KOPT-K1 (cell line): ENCODE measurements at regions not wholly inside any gene's neighbourhood (a gene's known extent, or its start where the extent isn't known, plus 50 kb on each side); places are given as distances from the start of the nearest gene placed in this dataset.
"Not testable (repeated sequence)": the region's sequence is repeated elsewhere in the genome, so short reads cannot be mapped to it uniquely, and the experiment has no call there.

Experiments used
- H3K27ac ChIP-seq: fragments of 200-600 bp; sonication (generic); 2 replicates; pipeline ENCODE4 v1.5.1; 2016; ENCODE audit warnings: antibody characterized with exemption, mild to moderate bottlenecking, low read depth, low read length; ENCODE audit not compliant: poor library complexity, severe bottlenecking
- H3K36me3 ChIP-seq: fragments of 200-600 bp; sonication (generic); 2 replicates; pipeline ENCODE4 v1.5.1; 2017; ENCODE audit warnings: antibody characterized with exemption, mild to moderate bottlenecking, low read length, moderate library complexity; ENCODE audit not compliant: insufficient read depth
- H3K9me3 ChIP-seq: fragments of 200-600 bp; sonication (generic); 2 replicates; pipeline ENCODE4 v1.5.1; 2017; ENCODE audit warnings: antibody characterized with exemption, low read length, mild to moderate bottlenecking; ENCODE audit not compliant: insufficient read depth, poor library complexity, severe bottlenecking

DNA sequence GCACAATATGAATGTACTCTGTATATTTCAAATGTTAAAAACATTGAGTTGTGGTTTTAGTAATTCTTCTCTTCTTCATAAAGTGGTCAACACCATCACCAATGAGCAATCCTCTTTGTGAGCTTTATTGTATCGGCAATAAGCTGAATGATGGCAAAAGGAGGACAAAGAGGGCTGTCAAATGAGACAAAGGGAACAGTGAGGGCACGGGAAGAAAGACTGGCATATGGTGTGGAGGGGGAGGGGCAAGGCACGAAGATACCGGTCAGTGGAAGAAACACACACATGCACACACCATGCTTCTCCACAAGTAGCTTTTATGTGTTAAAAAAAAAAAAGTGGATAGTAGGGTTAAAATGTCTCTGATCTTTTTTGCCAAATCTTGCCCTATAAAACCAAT is 506.8 kb upstream of the CITED2 start:
- H3K36me3 ChIP-seq: no peaks in the 10 kb centered on the region
- no peak overlapping the region for H3K27ac ChIP-seq
- H3K9me3 ChIP-seq: no peaks in the 10 kb centered on the region

DNA sequence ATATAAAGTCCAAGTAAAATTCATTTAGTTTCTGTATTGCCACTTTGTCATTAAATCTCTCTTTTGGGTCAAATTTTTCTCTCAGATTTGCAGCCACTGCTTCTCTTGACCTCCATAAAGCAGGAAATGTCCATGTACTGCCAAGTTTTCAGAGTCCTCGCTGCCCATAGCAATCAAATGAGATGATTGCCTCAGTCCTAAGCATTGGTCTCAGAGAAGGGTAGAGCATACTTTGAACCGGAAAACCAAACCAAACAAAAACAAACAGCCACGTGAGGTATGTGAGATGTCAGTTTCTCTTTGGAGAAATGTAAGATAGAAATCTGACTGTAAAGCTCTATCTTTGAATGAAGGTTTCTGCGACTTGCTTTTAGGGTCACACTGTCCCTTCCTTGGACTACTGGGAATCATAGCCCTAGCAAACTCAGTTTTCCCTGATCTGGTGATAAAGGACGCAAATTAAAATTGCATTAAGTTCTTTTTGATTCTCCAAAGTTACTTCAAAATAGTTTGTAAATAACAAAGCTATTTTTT is 505.4 kb upstream of the CITED2 start:
- no peaks in the 10 kb centered on the region for H3K36me3 ChIP-seq
- no peaks in the 10 kb centered on the region for H3K9me3 ChIP-seq
- no peak overlapping the region for H3K27ac ChIP-seq

DNA sequence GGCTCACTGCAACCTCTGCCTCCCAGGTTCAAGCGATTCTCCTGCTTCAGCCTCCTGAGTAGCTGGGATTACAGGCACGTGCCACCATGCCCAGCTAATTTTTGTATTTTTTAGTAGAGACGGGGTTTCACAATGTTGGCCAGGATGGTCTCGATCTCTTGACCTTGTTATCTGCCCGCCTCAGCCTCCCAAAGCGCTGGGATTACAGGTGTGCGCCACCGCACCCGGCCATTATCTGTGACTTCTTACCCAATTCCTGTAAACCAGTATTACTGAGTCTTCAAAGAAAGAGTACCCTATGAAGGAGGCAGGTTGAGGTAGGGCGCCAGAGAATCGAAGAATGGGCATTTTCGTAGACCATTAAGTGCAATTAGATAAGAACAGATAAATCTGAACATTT is 504.8 kb upstream of the CITED2 start:
- H3K27ac ChIP-seq, H3K9me3 ChIP-seq, H3K36me3 ChIP-seq: not testable (repeated sequence)

DNA sequence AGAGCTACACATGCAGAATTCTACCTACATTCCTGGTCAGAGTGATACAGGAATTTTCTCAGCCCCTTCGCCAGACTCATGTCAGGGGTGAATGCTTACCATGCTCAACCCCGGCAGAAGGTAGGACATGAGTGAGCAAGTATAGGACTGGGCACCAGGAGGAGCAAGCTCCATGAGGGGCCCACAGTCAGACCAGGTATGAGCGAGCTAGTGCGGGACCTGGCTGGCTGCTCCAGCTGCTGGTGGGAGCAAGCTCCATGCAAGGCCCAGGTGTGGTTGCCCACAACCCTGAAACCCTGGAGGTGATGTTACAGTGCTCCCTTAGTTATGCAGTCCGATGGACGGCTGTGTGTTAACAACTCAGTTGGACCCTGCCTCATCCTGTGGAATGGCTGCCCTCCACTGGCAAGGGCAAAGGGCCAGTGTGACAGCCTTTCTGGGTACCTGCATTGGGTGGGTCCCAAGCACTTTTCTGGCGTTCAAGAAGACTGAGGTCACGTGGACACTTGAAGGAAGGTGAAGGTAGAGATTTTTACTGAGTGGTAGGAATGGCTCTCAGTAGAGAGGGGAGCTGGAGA is 503.5 kb upstream of the CITED2 start:
- Histone ChIP-seq H3K36me3 (no peaks in the 10 kb centered on the region), H3K9me3 (no peaks in the 10 kb centered on the region), H3K27ac (no peak overlapping the region)

DNA sequence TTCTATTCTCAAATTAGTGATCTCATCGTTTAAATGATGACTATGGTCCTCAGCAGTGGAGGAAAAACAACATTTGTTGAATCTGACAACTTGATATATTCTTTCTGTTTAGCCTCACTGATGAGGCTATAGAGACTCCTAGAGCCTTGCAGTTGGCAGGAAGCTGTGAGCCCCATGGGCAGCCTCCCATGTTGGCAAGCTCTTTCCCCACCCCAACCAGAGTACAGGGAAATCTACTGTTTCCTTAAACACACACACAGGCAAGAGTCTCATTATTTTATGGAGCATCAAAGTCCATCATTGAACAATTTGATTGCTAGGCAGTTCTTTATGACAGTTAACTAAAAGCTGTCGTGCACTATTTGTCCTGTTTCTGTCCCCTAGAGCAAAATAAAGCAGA is 498.2 kb upstream of the CITED2 start:
- no peak overlapping the region for H3K27ac ChIP-seq
- H3K36me3 ChIP-seq: no peaks in the 10 kb centered on the region
- H3K9me3 ChIP-seq: no peaks in the 10 kb centered on the region

DNA sequence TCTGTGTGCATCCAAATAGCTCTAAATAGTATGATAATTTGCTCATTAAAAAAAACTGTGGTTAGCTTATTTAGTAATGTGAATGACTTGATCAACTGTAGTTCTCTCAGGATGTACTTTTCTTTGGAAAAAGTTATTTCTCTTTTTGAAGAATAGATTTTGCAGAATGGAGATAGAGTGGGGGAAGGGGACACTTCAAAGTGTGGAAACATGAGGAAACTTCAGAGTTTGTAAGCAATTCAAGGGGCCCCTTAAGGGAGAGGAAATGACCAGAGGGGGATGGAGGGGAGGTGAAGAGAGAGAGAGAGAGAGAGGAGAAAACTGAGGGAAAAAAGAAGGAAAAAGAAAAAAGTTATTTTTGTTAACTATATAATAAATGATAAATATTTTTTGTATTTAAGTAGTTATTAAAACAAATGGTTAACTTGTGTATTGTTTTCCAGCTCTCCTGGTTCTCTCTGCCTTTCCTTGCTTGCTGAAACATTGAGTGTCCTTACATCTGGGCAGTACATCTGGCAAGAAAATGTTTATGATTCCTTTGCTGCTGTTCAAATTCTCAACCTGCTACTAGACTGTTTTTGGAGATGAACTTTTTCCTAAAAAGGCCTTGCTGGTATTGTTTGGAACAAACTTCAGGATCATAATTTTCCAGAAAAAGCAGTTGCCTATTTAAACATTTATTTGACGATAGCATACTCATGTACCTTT is 497.5 kb upstream of the CITED2 start:
- no peaks in the 10 kb centered on the region for H3K36me3 ChIP-seq
- H3K27ac ChIP-seq: no peak overlapping the region
- H3K9me3 ChIP-seq: no peaks in the 10 kb centered on the region

DNA sequence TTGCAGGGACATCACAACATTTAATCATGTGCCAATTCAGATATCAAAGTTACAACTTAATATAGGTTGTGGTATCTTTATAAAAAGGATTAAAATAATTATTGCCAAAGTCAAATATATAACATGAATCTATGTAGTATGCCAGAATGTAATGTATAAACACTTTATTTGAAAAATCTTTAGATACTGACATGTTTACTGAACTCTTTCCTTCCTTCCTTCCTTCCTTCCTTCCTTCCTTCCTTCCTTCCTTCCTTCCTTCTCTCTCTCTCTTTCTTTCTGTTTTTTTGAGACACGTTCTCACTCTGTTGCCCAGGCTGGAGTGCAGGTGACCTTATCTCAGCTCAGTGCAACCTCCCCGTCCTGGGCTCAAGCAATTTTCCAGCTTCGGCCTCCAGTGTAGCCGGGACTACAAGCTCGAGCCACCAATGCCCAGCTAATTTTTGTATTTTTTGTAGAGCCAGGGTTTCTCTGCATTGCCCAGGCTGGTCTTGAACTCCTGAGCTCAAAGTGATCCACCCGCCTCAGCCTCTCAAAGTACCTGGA is 496.8 kb upstream of the CITED2 start:
- H3K36me3 ChIP-seq: no peaks in the 10 kb centered on the region
- no peak overlapping the region for H3K27ac ChIP-seq

DNA sequence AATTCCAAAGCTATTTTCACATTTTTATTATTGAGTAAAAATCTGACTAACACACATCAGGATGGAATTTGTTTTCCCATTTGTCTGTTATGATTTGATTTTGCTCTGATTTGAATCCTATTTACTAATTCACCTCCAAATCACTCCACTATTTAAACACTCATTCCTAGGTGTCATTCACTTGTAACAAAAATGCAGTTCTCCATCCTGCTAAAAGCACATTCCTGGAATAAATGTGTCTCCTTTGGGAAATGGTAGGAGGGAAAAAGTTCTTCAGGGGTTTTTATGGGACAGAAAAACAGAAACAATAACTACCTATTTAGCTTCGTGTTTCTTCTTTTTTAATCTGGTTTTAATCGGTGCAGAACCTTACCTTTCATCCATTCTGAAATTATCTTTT is 494.1 kb upstream of the CITED2 start:
- no peaks in the 10 kb centered on the region for H3K9me3 ChIP-seq
- no peaks in the 10 kb centered on the region for H3K36me3 ChIP-seq
- no peak overlapping the region for H3K27ac ChIP-seq

More for the DNA sequence above, 496.8 kb upstream of the CITED2 start:
- H3K9me3 ChIP-seq: no peaks in the 10 kb centered on the region

DNA sequence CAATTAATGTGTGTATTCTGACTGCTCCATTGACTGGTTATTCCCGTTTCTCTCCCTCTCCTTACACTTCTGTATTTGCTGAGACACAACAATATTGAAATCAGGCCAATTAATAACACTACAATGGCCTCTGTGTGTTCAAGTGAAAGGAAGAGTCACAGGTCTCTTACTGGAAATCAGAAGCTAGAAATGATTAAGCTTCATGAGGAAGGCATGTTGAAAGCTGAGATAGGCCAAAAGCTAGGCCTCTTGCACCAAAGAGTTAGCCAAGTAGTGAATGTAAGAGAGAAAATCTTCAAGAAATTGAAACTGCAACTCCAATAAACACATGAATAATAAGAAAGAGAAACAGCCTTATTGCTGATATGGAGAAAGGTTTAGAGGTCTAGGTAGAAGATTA is 489.5 kb upstream of the CITED2 start:
- Histone ChIP-seq H3K36me3 (no peaks in the 10 kb centered on the region), H3K9me3 (no peaks in the 10 kb centered on the region), H3K27ac (no peak overlapping the region)

DNA sequence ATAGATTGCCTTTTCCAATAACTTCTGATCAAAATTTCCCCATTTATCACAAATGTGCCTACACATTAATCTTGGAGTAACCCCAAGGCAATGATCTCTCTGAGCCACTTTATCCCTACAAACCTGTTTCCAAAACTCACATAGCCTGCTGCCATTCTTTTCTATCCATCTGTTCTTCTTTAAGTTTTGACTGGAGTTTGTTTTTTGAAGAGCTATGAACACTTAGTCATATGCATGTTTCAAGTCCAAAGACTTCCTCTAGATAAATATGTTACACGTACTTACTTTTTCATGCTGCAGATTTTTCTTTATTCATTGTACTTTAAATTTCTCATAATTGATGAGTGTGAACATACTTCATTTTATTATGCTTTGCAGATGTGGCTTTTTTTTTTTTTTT is 488.9 kb upstream of the CITED2 start:
- Histone ChIP-seq H3K9me3 (no peaks in the 10 kb centered on the region), H3K36me3 (no peaks in the 10 kb centered on the region), H3K27ac (no peak overlapping the region)

DNA sequence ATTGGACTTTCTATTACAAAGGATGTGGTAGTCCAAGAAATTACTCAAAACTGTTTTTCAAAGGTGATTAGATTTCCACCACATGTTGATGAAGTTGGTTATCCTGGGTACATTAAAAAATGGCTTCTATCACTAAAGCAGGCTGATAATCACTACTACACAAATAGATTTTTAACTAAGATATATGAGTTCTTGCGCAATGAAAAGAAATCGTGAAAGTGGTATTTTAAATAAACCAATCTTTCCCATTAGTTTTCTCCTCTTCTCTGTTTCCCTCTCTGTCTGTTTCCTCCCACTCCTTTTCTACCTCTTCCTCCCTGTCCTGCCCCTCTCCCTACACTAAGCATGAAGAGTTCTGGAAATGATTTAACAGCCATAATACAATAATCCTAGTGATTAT is 487.9 kb upstream of the CITED2 start:
- H3K9me3 ChIP-seq: no peaks in the 10 kb centered on the region
- no peaks in the 10 kb centered on the region for H3K36me3 ChIP-seq
- no peak overlapping the region for H3K27ac ChIP-seq

DNA sequence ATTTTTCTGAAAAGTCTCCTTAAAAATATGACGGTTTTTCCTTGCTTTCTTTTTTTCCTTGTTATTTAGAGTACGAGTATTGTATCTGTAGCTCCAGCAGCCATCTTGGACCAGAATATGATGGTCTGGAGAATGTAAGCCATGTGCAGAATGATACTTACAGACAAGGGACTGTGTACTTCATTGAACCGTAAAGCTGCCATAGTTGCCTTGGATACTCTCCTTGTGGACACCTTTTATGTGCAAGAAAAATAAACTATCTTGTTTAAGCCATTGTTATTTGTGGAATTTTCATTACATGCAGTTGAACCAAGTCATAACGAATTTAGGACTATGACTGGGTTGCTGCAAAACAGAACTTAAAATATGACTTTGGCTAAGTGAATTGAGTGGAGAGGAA is 485.8 kb upstream of the CITED2 start:
- Histone ChIP-seq H3K36me3 (no peaks in the 10 kb centered on the region), H3K27ac (no peak overlapping the region), H3K9me3 (no peaks in the 10 kb centered on the region)

DNA sequence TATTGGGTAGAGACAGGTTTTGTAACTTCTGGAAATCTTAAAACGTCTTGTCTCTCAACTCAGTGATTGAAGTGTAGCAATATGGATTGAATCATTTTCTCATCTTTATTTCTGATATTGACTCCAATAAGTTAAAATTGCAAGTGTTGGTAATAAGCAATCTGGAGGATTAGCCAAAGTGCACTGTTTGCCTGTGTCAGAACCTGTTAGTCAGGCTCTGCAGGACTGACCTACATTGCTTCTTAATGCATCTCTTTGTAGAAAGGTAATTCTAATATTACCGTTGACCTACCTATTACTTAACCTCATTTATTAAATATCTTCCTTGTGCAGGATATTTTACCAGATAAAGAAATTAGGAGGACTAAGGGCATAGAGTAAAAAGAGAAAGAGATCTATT is 484.0 kb upstream of the CITED2 start:
- H3K9me3 ChIP-seq: no peaks in the 10 kb centered on the region
- H3K36me3 ChIP-seq: no peaks in the 10 kb centered on the region
- H3K27ac ChIP-seq: no peak overlapping the region

DNA sequence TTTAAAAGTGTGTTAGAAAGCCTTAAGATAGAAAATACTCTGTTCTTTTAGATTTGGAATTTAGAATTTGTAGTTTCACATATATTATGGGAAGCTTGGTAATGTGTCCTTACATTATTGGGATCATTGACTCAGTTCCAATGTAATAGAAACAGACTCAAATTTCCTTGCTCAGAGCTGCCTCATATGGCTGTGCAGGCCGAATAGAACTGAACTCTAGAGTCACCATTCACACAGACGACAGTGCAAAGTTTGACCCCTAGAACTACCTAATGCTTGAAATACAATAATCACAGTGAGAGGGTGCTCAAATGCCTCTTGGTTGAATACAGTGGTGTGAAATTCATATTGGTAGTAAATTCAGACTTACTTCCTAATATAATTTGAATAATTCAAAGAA is 482.7 kb upstream of the CITED2 start:
- Histone ChIP-seq H3K27ac (no peak overlapping the region), H3K36me3 (no peaks in the 10 kb centered on the region), H3K9me3 (no peaks in the 10 kb centered on the region)

DNA sequence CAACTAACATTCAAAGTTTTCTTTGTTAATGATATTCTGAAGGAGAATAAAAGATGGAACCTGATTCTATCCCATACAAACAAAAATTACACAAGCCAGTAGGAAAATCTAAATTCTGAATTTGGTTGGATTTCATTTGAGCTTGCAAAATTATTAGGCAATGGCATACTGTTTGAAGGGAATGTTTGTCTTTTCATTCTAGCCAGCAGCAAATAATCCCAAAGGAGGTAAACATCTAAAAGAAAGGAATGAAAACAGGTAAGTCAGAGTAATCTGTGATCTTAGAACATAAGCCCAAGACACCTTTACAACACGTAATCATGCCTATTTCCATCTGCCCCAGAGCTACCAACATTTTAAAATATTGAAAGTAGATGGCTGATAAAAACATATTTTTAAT is 482.1 kb upstream of the CITED2 start:
- H3K36me3 ChIP-seq: no peaks in the 10 kb centered on the region
- no peaks in the 10 kb centered on the region for H3K9me3 ChIP-seq
- no peak overlapping the region for H3K27ac ChIP-seq
